OCI-LY1 (cell line): ENCODE measurements at regions not wholly inside any gene's neighbourhood (a gene's known extent, or its start where the extent isn't known, plus 50 kb on each side); places are given as distances from the start of the nearest gene placed in this dataset.

Experiments used
- EZH2 ChIP-seq: fragments of 200-600 bp; sonication (generic), shearing (Covaris generic); IDR thresholded peaks from 2 replicates; pipeline ENCODE4 v1.8.0; 2017; ENCODE audit warnings: borderline replicate concordance, mixed run types, mild to moderate bottlenecking, antibody characterized with exemption, low read length, moderate library complexity, mixed read lengths
- TF ChIP-seq, protein P1 (sequence below): fragments of 200-600 bp; sonication (generic), shearing (Covaris generic); IDR thresholded peaks from 2 replicates; pipeline ENCODE4 v1.5.1; 2017; ENCODE audit warnings: mild to moderate bottlenecking, antibody characterized with exemption, low read length, moderate library complexity, mixed read lengths

DNA sequence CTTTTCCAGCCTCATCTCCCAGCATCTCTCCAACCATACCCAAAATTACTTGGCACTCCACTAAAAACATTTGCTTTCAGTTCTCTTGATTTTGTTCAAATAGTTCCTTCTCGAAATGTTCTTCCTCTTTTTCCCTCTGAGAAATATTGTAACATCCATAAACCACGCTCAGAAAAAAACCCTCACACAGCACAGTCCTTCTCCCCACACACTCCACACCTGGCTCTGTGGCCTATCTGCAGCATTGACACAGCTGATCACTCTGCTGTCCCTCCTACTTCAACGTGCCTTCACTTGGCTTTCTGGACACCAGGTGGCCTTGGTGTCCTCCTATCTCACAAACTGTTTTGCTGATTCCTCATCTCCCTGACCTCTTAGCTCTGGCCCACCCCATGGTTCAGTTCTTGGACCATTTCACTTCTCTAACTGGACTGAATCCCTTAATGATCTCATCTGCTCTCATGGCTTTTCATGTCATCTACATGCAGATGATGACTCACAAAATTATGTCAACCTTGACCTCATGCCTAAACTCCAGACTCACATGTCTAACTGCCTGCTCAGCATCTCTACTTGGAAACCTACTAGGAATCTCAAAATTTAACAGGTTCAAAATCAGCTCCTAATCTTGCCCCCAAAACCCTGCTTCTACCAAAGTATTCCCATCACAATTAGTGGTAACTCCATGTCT is 93.3 kb downstream of the TRIM42 start:
- TF ChIP-seq, protein P1, sequence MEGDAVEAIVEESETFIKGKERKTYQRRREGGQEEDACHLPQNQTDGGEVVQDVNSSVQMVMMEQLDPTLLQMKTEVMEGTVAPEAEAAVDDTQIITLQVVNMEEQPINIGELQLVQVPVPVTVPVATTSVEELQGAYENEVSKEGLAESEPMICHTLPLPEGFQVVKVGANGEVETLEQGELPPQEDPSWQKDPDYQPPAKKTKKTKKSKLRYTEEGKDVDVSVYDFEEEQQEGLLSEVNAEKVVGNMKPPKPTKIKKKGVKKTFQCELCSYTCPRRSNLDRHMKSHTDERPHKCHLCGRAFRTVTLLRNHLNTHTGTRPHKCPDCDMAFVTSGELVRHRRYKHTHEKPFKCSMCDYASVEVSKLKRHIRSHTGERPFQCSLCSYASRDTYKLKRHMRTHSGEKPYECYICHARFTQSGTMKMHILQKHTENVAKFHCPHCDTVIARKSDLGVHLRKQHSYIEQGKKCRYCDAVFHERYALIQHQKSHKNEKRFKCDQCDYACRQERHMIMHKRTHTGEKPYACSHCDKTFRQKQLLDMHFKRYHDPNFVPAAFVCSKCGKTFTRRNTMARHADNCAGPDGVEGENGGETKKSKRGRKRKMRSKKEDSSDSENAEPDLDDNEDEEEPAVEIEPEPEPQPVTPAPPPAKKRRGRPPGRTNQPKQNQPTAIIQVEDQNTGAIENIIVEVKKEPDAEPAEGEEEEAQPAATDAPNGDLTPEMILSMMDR, result no peak
- TF ChIP-seq EZH2, result no peak
